Left renal pelvis (tissue), 4 donors: ENCODE measurements at regions not wholly inside any gene's neighbourhood (a gene's known extent, or its start where the extent isn't known, plus 50 kb on each side); places are given as distances from the start of the nearest gene placed in this dataset.
"Not testable (repeated sequence)": the region's sequence is repeated elsewhere in the genome, so short reads cannot be mapped to it uniquely, and the experiment has no call there.

Experiments
- DNase-seq, 4 donors: peaks; one replicate each; pipeline ENCODE4 v3.0.0-alpha.2; 2013; ENCODE audit warnings: low read depth in 4 of 4, low spot score in 3 of 4

DNA sequence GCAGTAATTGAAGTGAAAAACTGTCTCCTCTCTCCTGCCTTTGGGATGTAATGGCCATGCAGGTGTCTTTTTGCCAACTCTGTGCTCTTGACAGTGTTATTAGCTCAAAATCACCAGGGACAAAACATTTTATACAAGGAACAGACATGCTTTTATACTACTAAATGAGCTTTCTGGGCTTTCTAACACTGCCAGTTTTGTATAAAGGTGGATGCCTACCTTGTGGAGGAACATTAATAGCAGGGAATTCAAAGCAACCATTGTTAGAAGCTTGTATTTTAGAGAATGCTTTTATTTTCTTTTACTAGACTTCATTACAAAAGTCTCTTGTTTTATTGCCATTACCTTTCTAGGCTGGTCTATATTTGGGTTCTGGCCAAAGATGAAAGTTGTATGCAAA lies 54.7 kb upstream of the ARSJ start:
- DNase-seq: no peak

DNA sequence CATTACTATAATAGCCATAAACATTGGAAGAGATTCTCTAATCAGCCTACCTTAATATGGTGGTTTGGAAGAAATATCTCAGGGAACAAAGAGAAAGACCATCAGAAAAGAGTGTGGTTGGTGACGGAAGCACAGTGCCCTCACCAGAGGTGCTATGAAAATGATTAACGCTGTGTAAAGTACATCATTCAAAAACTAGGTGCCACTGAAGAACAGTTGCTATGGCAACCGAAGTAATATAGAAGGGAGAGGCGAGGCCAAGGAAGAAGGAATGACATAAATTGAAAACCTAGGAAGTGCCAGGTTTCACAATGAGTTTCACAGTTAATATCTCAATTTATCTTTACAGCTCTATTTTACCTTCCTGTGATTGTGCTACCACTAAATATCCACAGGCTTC lies 57.0 kb upstream of the ARSJ start:
- no peak for DNase-seq

DNA sequence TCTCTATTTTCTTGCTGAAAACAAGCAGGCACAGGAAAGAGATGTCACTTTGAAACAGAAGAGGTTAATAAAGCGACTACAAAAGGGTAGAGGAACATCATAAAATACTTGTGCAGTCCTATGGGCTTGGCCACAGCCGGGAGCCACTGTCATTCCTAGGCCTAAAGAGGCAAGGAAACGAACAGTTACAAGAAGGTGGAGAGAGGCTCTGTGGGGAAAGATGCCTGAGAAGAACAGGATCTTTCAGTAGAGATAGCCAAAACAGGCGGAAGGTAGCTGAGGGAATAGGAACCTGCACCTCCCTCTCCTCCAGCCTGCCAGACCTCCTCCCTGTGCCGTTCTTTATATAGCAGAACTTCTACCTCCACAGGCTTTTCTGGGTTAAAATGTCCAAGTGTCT lies 57.4 kb upstream of the ARSJ start:
- DNase-seq: no peak

DNA sequence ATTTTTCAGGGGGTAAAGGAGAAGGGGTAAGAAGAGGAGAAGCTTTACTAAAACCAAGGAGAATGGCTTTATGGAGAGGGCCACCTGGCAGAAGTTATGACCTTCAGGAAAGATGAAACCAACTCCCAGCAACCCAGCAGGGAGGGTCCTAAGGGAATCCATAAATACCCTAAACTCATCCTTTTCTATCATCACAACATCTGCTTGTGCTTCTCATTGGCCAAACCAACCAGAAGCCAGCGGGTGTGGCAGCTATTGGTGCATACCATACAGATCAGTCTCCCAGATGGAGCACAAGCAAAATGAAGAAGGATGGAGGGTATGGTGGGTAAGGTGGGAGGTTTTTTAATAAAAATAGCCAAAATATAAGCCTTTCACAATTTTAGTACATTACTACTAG lies 58.5 kb upstream of the ARSJ start:
- DNase-seq: no peak

DNA sequence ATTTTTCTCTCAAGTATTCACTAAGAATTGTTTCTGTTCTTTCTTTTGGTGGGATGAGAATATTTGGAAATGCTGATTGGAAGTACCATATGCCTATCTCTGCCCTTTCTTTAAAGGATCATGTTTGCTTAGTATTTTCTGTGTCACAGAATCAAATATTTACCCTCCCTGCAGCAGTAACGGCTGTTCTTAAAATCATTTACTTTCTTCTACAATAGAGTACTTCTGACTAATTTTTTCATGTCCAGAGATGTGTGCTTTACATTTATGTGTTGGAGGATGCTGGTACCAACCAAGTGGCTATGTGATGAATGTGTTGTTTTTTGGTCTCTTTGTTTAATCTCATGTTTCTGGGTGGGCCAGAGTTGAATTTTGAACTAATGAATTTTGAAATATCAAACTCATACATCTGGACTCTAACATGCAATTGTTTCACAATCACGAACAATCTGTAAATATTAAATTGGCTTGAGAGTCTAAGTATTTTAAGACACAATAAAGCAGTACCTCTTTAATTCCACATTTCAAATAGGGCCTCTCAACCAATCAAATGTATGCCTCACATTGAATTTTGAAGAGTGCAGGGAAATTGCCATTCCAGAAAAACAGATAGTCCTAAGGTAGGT lies 59.4 kb upstream of the ARSJ start:
- DNase-seq: no peak

DNA sequence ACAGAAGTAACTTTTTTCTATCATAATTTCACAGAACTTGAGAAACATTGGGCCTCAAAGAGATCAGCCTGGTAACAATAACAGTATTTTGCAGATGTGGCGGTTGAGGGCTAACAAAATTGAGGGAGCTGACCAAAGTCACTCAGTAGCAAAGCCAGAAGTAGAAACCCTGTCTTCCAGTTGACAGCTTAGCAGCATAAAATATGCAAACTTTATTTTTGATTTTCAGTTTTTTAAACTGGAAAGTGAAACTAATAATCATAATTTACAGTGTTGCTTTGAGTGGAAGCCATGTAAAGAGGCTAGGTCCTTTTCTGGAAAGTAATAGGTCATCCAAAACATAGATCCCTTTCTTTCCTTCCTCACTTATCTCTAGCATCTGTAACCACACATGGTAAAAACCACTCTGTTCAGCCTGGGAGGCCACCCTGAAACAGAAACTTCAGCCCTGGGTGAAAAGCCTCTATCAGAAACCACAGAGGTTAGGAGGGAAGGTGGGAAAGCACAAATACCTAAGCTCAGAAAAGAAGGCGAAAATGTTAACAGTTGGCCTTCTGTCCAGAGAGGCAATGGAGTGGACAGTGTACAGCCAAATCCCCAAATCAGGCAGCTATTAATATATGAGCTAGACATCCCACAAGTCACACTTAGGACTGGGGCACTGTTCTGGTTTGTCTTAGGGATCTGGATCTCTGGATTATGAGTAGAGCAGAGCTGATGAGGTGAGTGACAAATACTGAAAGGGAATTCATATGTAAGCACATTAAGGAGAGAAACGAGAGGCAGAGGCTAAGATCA lies 61.1 kb upstream of the ARSJ start:
- DNase-seq: no peak

DNA sequence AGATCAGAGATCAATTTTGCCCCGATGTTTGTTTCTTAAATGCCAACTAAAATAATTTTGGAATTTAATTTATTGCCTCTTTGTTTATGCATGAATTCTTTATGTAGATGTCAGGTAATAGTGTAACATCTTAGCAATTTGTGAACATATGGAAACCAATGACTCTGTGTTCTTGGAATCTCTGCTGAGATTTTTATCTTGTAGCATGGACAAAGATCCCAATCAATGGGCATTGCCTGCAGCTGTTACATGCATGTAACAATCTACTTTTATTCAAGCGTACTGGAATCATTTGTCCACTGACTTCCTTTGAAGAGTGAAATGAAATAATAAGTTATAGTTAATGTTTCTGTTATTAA lies 61.6 kb upstream of the ARSJ start:
- DNase-seq: no peak

DNA sequence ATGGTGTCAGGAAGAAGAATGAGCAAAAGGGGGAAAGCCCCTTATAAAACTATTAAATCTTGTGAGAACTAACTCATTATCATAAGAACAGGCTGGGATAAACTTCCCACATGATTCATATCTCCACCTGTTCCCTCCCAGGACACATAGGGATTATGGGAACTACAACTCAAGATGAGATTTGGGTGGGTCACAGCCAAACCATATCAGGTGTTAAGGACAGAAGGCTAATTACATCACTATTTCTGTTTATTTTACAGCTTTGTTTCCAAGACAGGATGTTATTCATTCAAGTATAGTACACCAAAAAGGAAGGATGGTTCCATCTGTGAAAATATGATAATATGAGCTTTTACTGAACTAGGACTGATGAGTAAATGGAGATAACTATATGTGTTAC lies 63.7 kb upstream of the ARSJ start:
- DNase-seq: no peak

DNA sequence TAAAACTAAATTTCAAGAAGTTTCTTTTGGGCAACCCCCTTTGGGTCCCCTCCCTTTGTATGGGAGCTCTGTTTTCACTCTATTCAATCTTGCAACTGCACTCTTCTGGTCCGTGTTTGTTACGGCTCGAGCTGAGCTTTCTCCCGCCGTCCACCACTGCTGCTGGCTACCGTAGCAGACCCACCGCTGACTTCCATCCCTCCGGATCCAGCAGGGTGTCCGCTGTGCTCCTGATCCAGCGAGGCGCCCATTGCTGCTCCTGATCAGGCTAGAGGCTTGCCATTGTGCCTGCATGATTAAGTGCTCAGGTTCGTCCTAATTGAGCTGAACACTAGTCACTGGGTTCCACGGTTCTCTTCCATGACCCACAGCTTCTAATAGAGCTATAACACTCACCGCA lies 64.9 kb upstream of the ARSJ start:
- not testable (repeated sequence) for DNase-seq

DNA sequence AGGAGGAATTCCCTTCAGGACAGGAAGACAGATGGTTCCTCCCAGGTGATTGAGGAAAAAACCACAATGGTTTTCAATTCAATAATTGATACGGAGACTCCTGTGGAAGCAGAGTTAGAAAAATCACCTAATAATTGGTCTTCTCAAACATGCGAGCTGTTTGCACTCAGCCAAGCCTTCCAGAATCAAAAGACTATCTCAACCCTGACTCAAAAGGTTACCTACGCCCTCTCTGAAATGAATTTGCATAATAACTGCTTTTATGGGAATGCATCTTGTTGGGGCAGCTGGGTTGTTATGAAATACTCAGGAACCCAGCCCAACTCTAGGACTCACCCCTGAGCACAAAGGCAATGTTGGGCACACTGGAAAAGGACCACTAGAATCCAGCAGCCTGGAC lies 66.9 kb upstream of the ARSJ start:
- no peak for DNase-seq

DNA sequence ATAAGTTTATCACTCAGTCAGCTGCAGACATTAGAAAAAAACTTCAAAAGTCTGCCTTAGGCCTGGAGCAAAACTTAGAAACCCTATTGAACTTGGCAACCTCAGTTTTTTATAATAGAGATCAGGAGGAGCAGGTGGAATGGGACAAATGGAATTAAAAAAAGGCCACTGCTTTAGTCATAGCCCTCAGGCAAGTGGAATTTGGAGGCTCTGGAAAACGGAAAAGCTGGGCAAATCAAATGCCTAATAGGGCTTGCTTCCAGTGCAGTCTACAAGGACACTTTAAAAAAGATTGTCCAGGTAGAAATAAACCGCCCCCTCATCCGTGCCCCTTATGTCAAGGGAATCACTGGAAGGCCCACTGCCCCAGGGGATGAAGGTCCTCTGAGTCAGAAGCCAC lies 68.7 kb upstream of the ARSJ start:
- not testable (repeated sequence) for DNase-seq

DNA sequence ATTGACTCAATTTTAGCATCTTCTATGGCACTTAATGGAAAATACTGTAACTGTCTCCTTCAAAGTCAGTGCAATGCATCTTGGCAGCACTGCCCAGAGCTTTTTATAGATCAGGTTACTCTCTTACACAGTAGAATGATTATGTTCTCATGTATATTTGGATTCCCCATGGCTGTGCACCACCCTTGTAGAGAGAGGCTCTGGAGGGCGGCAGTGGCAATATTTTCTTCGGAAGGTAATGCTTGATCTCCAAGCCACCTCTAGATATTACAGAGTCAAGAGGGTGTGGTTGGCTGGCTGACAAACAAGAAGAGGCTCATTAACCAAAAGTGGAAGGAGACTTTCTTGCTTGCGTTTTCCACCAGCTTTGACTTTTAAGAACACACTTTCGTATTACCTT lies 72.8 kb upstream of the ARSJ start:
- no peak for DNase-seq

DNA sequence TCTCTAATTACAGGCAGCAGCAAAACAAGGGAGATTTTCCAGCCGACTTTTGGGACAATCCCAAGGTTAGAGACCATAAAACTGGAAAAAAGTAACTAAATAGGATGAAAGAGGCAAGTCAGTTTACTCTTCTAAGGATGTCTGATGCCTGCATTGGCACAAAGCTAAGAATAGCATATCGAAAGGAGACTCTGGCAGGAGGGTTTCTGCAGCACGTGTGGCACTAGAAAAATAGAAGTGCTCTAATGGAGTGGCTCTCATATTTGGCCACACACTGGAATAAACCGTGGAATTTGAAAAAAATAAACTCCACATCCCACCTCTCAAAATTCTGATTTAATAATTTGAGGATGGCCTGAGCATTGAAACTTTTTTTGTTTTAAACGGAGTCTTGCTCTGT lies 77.2 kb upstream of the ARSJ start:
- no peak for DNase-seq

DNA sequence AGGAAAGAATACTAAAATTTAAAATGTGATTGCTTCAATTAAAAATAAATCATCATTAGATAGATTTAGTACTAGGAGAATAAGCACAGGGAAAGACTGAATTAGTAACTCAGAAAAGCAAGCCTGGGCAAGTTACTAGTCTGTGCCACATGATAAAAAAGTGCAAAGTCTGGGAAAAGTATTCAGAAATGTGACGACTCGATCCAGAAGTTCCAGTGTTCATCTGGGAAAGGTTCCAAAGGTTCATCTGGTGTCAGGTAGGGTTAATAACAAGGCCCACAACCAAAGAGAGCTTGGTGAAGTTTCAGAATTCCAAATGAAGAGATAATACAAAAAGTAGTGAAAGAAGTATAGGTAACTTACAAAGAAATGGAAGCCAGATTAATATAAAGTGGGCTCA lies 78.3 kb upstream of the ARSJ start:
- DNase-seq: no peak

DNA sequence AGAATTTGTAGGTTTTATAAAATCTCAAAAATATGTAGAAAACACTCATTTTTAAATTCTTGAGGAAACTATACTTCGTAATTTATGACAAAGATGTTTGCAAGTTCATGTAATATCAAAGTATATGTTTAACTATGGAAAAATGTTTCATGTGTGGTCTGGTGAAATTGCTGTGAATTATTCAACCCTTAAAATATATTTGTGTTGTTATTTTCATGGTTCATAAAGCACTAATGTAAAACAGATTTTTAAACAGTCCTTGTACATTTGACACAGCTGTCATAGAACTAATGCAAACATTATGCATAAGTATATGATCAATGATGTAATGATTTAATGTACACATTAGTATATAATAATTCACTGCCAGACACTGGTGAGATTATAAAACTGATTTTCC lies 83.1 kb upstream of the ARSJ start:
- DNase-seq: no peak

DNA sequence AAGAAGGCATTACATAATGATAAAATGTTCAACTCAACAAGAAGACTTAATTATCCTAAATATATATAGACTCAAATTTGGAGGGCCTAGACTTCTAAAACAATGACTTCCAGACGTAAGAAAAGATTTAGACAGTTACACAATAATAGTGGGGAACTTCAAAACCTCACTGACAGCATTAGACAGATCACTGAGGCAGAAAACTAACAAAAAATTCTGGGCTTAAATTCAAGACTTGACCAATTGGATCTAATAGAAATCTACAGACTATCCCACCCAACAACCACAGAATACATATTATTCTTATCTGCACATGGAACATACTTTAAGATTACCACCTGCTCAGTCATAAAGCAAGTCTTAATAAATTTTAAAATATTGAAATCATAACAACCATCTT lies 93.3 kb upstream of the ARSJ start:
- DNase-seq: no peak

DNA sequence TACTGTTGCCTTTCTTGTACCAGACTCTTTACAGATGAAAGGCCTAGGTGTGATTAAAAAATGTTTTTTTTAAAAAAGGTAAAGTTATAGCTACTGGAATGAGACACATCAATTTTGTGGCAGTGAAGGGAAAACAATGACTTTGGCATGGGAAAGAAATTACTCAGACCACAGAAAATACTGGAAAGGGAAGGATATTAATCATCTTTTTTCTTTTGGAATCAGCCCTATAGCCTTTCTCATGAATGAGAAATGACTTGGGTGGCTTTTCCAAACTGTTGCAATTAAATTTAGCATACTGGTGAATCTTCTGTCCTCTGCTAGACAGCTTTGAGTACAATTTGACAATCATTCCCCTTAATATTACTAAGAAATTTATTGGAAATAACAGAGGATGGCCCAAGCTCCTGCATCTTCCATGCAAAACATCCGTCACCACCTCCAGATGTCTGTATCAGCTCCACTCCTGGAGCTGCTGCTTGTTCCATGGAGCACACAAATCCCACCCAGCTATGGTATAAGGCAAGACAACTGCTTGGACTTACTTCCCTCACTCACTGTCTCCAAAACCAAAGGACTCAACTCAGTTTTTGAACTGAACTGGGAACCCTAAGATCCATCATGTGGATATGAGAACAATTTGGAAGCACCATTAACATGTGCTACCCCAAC lies 97.6 kb upstream of the ARSJ start:
- DNase-seq: no peak

DNA sequence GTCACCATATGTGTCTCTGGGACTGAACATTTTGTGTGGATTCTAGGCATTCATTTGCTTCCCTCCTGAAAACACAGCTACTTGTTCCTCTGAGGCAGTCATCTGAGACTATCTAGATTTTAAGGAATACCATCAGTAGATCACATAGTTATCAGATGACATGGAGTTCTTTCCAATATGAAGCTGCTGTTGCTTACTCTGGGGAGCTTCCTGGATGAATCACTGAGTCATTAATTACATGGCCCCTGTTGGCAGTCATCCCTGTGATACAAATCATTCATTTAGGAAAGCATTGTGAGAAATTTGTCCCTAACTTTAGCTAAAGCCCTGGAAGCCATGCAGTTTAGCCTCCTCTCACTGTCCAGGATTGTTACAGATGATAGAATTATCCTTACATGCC lies 98.2 kb upstream of the ARSJ start:
- no peak for DNase-seq

DNA sequence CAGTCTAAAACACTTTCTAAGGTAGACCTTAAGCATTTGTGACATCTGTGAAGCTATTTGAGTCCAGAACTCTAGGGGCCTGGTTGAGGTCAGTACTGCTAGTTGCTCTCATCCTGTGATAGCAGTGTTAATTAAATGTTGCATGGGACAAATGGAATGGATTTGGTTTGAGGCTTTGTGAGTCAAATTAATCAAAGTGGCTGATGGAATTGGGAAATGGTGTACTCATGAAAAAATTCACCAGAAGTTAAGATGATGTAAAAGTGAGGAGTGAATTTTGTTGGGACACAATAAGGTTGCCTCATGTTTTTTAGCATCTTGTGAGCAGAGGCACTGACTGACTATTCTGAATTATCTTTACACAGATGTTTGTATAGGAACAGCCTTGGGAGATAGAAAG lies 99.2 kb upstream of the ARSJ start:
- DNase-seq: no peak

DNA sequence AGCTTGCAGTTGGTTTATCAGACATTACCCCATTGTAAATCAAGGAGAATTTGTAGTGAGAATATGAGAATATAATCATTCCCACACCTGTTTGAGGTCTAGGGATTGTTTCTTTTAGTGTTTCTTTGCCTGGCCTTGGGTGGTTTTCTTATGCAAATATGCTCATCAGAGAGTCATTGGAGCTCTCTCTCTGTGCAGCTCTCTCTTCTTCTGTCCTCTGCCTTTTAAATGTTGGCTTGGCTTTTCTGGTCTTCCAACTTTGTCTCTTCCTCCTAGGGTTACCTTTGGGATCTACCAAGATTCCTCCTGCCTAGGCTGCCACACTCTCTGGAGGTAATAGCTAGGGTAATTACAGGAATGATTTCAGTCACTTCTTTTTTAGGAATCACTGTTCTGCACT lies 102.3 kb upstream of the ARSJ start:
- DNase-seq: no peak

DNA sequence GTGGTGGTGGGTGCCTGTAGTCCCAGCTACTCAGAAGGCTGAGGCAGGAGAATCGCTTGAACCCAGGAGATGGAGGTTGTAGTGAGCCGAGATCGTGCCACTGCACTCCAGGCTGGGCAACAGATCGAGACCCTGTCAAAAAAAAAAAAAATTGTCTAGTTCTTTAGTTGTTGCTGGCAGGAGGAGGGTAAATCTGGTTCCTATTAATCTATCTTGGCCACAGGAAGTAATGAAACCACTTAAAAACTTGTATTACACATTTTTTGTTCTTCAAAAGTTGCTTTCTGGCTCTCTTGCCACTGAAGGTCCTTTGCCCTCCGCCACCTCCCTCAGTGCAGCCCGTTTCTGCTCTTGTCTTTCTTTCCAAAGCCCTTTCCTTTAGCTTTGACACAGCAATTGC lies 102.9 kb upstream of the ARSJ start:
- no peak for DNase-seq

DNA sequence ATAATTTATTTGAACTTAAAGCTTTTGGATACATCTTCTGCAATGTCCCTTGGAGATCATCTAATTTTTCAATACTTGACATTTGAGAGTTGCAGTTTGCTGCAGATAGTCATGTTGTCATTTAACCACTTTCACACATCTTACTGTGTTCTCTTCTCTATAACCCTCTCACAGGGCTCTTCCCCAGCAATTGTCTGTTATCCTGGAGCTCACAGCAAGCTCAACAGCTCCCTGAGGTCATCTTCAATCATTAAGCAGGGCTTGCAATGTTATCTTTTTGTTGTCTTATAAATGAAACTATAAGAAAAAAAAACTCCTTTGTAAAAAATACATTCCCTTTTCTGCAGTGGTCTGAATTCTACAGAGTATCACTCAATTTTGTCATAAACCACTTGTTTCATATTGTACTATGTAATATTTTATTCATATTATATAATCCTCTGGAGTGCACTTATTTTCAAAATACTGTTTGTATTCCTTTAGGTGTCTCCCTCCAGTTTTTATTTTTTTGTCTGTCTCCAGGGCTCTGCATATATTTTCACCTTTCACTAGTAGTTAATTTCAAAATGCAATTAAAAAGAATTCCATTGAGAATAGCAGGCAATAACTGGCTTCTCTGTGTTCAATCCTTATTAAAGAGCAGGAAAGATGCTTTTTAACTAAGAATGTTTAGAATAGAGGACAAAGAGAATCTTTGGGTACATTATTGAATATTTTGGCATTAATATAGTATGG lies 106.3 kb upstream of the ARSJ start:
- no peak for DNase-seq
